GM10266 (cell line): ENCODE measurements at regions not wholly inside any gene's neighbourhood (a gene's known extent, or its start where the extent isn't known, plus 50 kb on each side); places are given as distances from the start of the nearest gene placed in this dataset.

ENCODE experiments used
- DNase-seq: peaks from one replicate; pipeline ENCODE4 v3.0.0; 2012; ENCODE audit errors: extremely low spot score
- TF ChIP-seq, protein P1 (sequence below): IDR thresholded peaks from 2 replicates; pipeline ENCODE4 v1.5.1; 2012; ENCODE audit warnings: mild to moderate bottlenecking, low read depth; ENCODE audit not compliant: control insufficient read depth, insufficient read depth; ENCODE audit errors: missing control alignments

DNA sequence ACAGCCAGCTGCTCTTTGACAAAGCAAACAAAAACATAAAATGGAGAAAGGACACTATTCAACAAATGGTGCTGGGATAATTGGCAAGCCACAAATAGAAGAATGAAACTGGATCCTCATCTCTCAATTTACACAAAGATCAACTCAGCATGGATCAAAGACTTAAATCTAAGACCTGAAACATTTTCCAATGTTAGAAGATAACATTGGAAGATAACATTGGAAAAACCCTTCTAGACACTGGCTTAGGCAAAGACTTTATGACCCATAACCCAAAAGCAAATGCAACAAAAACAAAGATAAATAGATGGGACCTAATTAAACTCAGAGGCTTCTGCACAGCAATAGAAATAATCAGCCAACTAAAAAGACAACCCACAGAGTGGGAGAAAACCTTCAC, 425.7 kb upstream of the SEMA3D start:
- TF ChIP-seq, protein P1, sequence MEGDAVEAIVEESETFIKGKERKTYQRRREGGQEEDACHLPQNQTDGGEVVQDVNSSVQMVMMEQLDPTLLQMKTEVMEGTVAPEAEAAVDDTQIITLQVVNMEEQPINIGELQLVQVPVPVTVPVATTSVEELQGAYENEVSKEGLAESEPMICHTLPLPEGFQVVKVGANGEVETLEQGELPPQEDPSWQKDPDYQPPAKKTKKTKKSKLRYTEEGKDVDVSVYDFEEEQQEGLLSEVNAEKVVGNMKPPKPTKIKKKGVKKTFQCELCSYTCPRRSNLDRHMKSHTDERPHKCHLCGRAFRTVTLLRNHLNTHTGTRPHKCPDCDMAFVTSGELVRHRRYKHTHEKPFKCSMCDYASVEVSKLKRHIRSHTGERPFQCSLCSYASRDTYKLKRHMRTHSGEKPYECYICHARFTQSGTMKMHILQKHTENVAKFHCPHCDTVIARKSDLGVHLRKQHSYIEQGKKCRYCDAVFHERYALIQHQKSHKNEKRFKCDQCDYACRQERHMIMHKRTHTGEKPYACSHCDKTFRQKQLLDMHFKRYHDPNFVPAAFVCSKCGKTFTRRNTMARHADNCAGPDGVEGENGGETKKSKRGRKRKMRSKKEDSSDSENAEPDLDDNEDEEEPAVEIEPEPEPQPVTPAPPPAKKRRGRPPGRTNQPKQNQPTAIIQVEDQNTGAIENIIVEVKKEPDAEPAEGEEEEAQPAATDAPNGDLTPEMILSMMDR = no peak
- DNase-seq = no peak

- no peak for DNase-seq
- TF ChIP-seq, protein P1 = no peak
These were observed 421.9 kb upstream of the SEMA3D start for GRCh38 chr7:85608804-85609203.

DNA sequence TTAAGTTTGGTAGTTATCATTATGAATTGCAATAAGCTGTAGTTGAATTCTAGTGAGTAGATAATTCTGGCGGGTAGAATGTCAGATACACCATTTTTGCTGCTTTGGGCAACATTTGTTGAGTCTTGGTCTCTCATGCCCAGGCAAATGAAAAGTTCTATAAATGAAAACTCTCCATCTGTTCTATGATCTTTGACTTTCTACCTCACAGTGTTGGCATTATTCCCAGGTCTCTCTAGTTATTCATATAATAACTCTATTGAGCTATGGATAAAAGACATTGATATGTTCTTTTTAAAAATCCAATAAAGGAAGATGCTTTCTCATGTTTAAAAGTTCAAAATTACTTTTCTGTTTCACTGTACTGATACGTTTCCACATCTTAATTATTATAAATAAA, 415.3 kb upstream of the SEMA3D start:
- no peak for DNase-seq
- TF ChIP-seq, protein P1 = no peak

- DNase-seq = no peak
- TF ChIP-seq, protein P1 = no peak
These were observed 413.5 kb upstream of the SEMA3D start for GRCh38 chr7:85600395-85600794.

DNA sequence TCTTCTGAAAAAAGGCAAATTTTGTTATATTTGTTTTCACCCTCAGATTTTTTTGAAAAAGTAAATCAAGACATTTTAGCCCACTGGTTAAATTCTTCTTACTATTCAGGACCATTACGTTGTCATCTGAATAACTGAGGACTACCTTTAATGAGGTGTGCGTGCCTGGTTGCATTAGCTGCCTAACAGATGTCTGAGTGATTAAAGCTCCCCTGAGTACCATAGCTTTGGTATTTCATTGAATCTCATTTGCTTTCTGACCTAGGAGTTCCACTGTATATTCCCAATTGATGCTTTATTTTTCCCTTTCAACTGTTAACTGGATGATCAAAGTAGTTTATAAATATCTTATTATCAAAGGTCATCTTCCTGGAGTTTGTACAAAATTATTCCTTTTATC, 410.0 kb upstream of the SEMA3D start:
- TF ChIP-seq, protein P1 = no peak
- no peak for DNase-seq

- TF ChIP-seq, protein P1 = no peak
- no peak for DNase-seq
These were observed 408.9 kb upstream of the SEMA3D start for GRCh38 chr7:85595750-85596178.

- no peak for DNase-seq
These were observed 406.5 kb upstream of the SEMA3D start for GRCh38 chr7:85593355-85593754.

More at GRCh38 chr7:85593355-85593754, 406.5 kb upstream of the SEMA3D start:
- TF ChIP-seq, protein P1 = no peak
